CD14-positive monocyte (primary cell): ENCODE measurements at regions not wholly inside any gene's neighbourhood (a gene's known extent, or its start where the extent isn't known, plus 50 kb on each side); places are given as distances from the start of the nearest gene placed in this dataset.

ENCODE experiments used
- DNase-seq, 3 donors: peaks; one replicate each; pipeline ENCODE4 v3.0.0-alpha.2; 2011 to 2022
- H2AFZ ChIP-seq: 2 replicates; pipeline ENCODE4 v1.6.0; 2012; ENCODE audit warnings: mild to moderate bottlenecking, low read depth, low read length, inconsistent platforms; ENCODE audit not compliant: insufficient read depth, poor library complexity, severe bottlenecking
- H3K27ac ChIP-seq, 2 donors: 1 replicate in 1 of 2; 2 replicates in 1 of 2; pipeline ENCODE4 v1.5.1; 2012 to 2013; ENCODE audit warnings: low read length in 2 of 2, control low read depth in 1 of 2, inconsistent platforms in 1 of 2, low read depth in 1 of 2, mild to moderate bottlenecking in 1 of 2
- H3K27me3 ChIP-seq, 2 donors: one replicate each; pipeline versions ENCODE4 v1.6.0 to v1.6.1; 2011 to 2013; ENCODE audit warnings: low read length in 2 of 2; ENCODE audit not compliant: control insufficient read depth in 2 of 2, insufficient read depth in 2 of 2
- H3K36me3 ChIP-seq, 2 donors: replicated peaks in 1 of 2; 1 replicate in 1 of 2; 2 replicates in 1 of 2; pipeline versions ENCODE4 v1.5.1 to v1.6.1; 2012 to 2013; ENCODE audit warnings: low read length in 2 of 2, control low read depth in 1 of 2, inconsistent platforms in 1 of 2, mild to moderate bottlenecking in 1 of 2; ENCODE audit not compliant: insufficient read depth in 2 of 2, control insufficient read depth in 1 of 2
- H3K4me1 ChIP-seq, 2 donors: 1 replicate in 1 of 2; 2 replicates in 1 of 2; pipeline versions ENCODE4 v1.5.1 to v1.6.1; 2012 to 2013; ENCODE audit warnings: low read length in 2 of 2, control low read depth in 1 of 2, inconsistent platforms in 1 of 2, mild to moderate bottlenecking in 1 of 2, moderate library complexity in 1 of 2; ENCODE audit not compliant: insufficient read depth in 2 of 2, control insufficient read depth in 1 of 2
- H3K4me2 ChIP-seq: replicated peaks from 2 replicates; pipeline ENCODE3; 2012; ENCODE audit warnings: low read length, moderate library complexity, mild to moderate bottlenecking; ENCODE audit not compliant: poor library complexity, severe bottlenecking; ENCODE audit errors: extremely low read depth
- H3K4me3 ChIP-seq, 3 experiments: fragments of 200-600 bp in 1 of 3; sonication (generic) in 1 of 3; replicated peaks in 1 of 3; 1 replicate in 2 of 3; 2 replicates in 1 of 3; pipeline ENCODE4 v1.5.1; 2011 to 2013; ENCODE audit warnings: low read length in 3 of 3, mild to moderate bottlenecking in 3 of 3, control low read depth in 2 of 3, low read depth in 2 of 3, inconsistent platforms in 1 of 3, moderate library complexity in 1 of 3
- H3K79me2 ChIP-seq: 2 replicates; pipeline ENCODE4 v1.6.0; 2012; ENCODE audit warnings: mild to moderate bottlenecking, control low read depth, inconsistent platforms, low read length, moderate library complexity; ENCODE audit not compliant: insufficient read depth
- H3K9ac ChIP-seq: 2 replicates; pipeline ENCODE4 v1.6.0; 2017; ENCODE audit warnings: low read length, mild to moderate bottlenecking; ENCODE audit not compliant: insufficient read depth, poor library complexity, severe bottlenecking
- H3K9me3 ChIP-seq, 2 donors: replicated peaks in 1 of 2; 1 replicate in 1 of 2; 2 replicates in 1 of 2; pipeline versions ENCODE4 v1.5.1 to v1.6.1; 2012 to 2013; ENCODE audit warnings: low read length in 2 of 2, control low read depth in 1 of 2; ENCODE audit not compliant: control insufficient read depth in 1 of 2, insufficient read depth in 1 of 2
- H4K20me1 ChIP-seq: 2 replicates; pipeline ENCODE4 v1.6.0; 2012; ENCODE audit warnings: mild to moderate bottlenecking, low read length, control low read depth, moderate library complexity; ENCODE audit not compliant: insufficient read depth
- H3K27ac Mint-ChIP-seq, 7 donors: one replicate each; pipeline ENCODE4 v1.8.0; 2020; ENCODE audit warnings: mild to moderate bottlenecking in 7 of 7, mixed read lengths in 7 of 7, moderate library complexity in 6 of 7, inconsistent platforms in 2 of 7
- H3K27me3 Mint-ChIP-seq, 3 donors: one replicate each; pipeline ENCODE4 v1.8.0; 2021 to 2022; ENCODE audit warnings: low read depth in 3 of 3, mild to moderate bottlenecking in 3 of 3, mixed read lengths in 3 of 3, moderate library complexity in 3 of 3, inconsistent platforms in 1 of 3
- H3K36me3 Mint-ChIP-seq, 2 donors: one replicate each; pipeline ENCODE4 v1.8.0; 2020; ENCODE audit warnings: mixed read lengths in 2 of 2, inconsistent platforms in 1 of 2, mild to moderate bottlenecking in 1 of 2
- H3K4me1 Mint-ChIP-seq: one replicate; pipeline ENCODE4 v1.8.0; 2020; ENCODE audit warnings: mild to moderate bottlenecking, mixed read lengths
- H3K4me3 Mint-ChIP-seq, 2 donors: one replicate each; pipeline ENCODE4 v1.8.0; 2020; ENCODE audit warnings: mild to moderate bottlenecking in 2 of 2, mixed read lengths in 2 of 2, moderate library complexity in 1 of 2
- H3K9me3 Mint-ChIP-seq, 7 donors: one replicate each; pipeline ENCODE4 v1.8.0; 2020 to 2022; ENCODE audit warnings: mixed read lengths in 7 of 7, mild to moderate bottlenecking in 6 of 7, moderate library complexity in 6 of 7, inconsistent platforms in 2 of 7
- CTCF ChIP-seq: fragments of 200-600 bp; IDR thresholded peaks from one replicate; pipeline ENCODE4 v1.8.0; 2022; ENCODE audit warnings: antibody characterized with exemption, mild to moderate bottlenecking
- WGBS: methylation state at CpG from one replicate; pipeline ENCODE4 v1.1.5; 2013; ENCODE audit warnings: missing lambda C conversion rate; ENCODE audit not compliant: insufficient coverage; 5-methylcytosine and 5-hydroxymethylcytosine counted together
- intact Hi-C, 2 donors: fragments of 100-400 bp; cut with micrococcal nuclease; formaldehyde crosslinking; loops; one replicate each; pipeline versions ENCODE4 v1.15.0 to v1.15.1; 2023

GRCh38 chr18:22024924-22025323, 144.5 kb upstream of the GATA6 start:
- Mint-ChIP-seq H3K36me3 (no peaks in the 10 kb centered on the region), H3K27ac (no peak overlapping the region), H3K4me1 (no peaks in the 10 kb centered on the region), H3K9me3 (peaks cover 0 to 6% (median 2%) of the 10 kb centered on the region in 7 donors), H3K4me3 (no peak overlapping the region), H3K27me3 (peaks cover 2 to 4% (median 3%) of the 10 kb centered on the region in 3 donors)
- no peak for DNase-seq
- Histone ChIP-seq H3K4me3 (no peak overlapping the region), H3K27ac (no peak overlapping the region), H3K27me3 (no peaks in the 10 kb centered on the region), H3K9ac (no peak overlapping the region), H3K79me2 (no peaks in the 10 kb centered on the region), H2AFZ (no peak overlapping the region), H3K9me3 (no peaks in the 10 kb centered on the region), H3K36me3 (no peaks in the 10 kb centered on the region), H4K20me1 (no peaks in the 10 kb centered on the region), H3K4me2 (no peak overlapping the region), H3K4me1 (no peaks in the 10 kb centered on the region)
- no peak for TF ChIP-seq CTCF
- WGBS: no CpG with 5 or more reads among the region's 3 CpGs
- intact Hi-C loops: no loop called here

GRCh38 chr18:22026362-22026761, 143.0 kb upstream of the GATA6 start:
- H3K27ac Mint-ChIP-seq: no peak overlapping the region
- H3K27me3 Mint-ChIP-seq: peaks cover 2 to 7% (median 4%) of the 10 kb centered on the region in 3 donors
- H3K4me1 Mint-ChIP-seq: no peaks in the 10 kb centered on the region
- Histone ChIP-seq H2AFZ (no peak overlapping the region), H3K4me3 (no peak overlapping the region), H3K79me2 (no peaks in the 10 kb centered on the region), H3K9me3 (no peaks in the 10 kb centered on the region), H3K27me3 (no peaks in the 10 kb centered on the region), H3K36me3 (no peaks in the 10 kb centered on the region), H4K20me1 (no peaks in the 10 kb centered on the region), H3K4me2 (no peak overlapping the region), H3K4me1 (no peaks in the 10 kb centered on the region), H3K27ac (no peak overlapping the region), H3K9ac (no peak overlapping the region)
- TF ChIP-seq CTCF: no peak
- 92% methylated on average over 3 of the region's 9 CpGs for WGBS
- intact Hi-C loops: no loop called here
- DNase-seq: no peak
- H3K4me3 Mint-ChIP-seq: no peak overlapping the region
- H3K9me3 Mint-ChIP-seq: peaks cover 0 to 9% (median 3%) of the 10 kb centered on the region in 7 donors
- no peaks in the 10 kb centered on the region for H3K36me3 Mint-ChIP-seq
